ENCODE measurements at regions not wholly inside any gene's neighbourhood (a gene's known extent, or its start where the extent isn't known, plus 50 kb on each side); places are given as distances from the start of the nearest gene placed in this dataset.
"Not testable (repeated sequence)": the region's sequence is repeated elsewhere in the genome, so short reads cannot be mapped to it uniquely, and the experiment has no call there.

DNA sequence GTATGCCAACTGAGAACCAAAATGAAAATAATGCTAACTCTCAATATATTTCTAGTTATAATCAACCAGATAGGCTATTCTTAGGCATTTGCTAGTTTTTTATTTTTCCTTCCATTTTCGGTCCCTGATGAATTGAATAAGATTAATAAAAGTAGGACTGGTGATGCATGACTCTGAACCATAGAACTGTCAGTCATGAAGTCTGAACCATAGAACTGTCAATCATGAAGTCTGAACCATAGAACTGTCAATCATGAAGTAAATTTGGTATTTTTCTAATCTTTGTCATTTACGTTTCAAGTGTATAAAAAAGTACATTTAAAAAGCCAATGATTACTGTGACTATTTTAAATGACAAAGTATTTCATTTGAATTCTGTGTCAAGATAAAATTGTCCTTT, 460.2 kb upstream of the NDST3 start:
- TF ChIP-seq CTCF (IDR thresholded peaks at IDR 0.05) = no peak
- 85 to 89% methylated on average over 2 of the region's 2 CpGs for WGBS, 2 donors
- intact Hi-C loops (cut with DNase I; ENCODE audit: low total_unique reads) = no loop called here
- DNase-seq (ENCODE audit: low spot score in 2 of 2) = no peak
- no peak overlapping the region for H3K4me3 ChIP-seq (ENCODE audit: low read depth, poor library complexity, severe bottlenecking)

GRCh38 chr4:117575850-117576249, 458.4 kb upstream of the NDST3 start:
- intact Hi-C loops (cut with DNase I; ENCODE audit: low total_unique reads) = no loop called here
- 93 to 95% methylated on average over 24 of the region's 24 CpGs for WGBS, 2 donors
- no peak for DNase-seq (ENCODE audit: low spot score in 2 of 2)
- no peak for TF ChIP-seq POLR2A (IDR thresholded peaks at IDR 0.05)
- no peak for TF ChIP-seq CTCF (IDR thresholded peaks at IDR 0.05)
- H3K4me3 ChIP-seq (ENCODE audit: low read depth, poor library complexity, severe bottlenecking) = no peak overlapping the region

- DNase-seq (ENCODE audit: low spot score in 2 of 2) = no peak
- TF ChIP-seq CTCF (IDR thresholded peaks at IDR 0.05) (no peak), POLR2A (IDR thresholded peaks at IDR 0.05) (no peak)
- no peak overlapping the region for H3K4me3 ChIP-seq (ENCODE audit: low read depth, poor library complexity, severe bottlenecking)
- 26 to 27% methylated on average over 2 of the region's 2 CpGs for WGBS, 2 donors
- intact Hi-C loops (cut with DNase I; ENCODE audit: low total_unique reads) = no loop called here
Measured at GRCh38 chr4:117577686-117578311, 456.5 kb upstream of the NDST3 start.

DNA sequence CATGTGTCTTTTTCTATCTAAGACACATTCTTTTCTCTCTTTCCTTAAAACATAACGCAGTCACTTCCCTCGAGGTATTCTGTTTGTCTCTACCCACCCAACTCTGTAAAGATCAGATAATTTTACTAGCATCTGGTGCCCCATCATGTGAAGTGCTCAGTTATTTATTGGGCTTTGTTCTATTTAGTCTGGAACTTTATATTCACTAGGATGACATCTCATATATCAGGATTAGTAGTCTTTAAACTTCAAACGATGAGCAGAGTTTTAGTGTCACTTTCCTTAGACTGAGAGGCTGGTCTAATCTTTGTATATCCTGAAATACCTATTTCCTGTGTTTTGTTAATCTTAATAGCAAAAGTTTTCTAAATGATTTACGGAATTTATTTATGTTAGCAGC, 445.5 kb upstream of the NDST3 start:
- TF ChIP-seq POLR2A (IDR thresholded peaks at IDR 0.05) = no peak
- TF ChIP-seq CTCF (IDR thresholded peaks at IDR 0.05) = no peak
- intact Hi-C loops (cut with DNase I; ENCODE audit: low total_unique reads) = no loop called here
- 16 to 30% methylated on average over 4 of the region's 4 CpGs for WGBS, 2 donors
- H3K4me3 ChIP-seq (ENCODE audit: low read depth, poor library complexity, severe bottlenecking) = no peak overlapping the region
- no peak for DNase-seq (ENCODE audit: low spot score in 2 of 2)

DNA sequence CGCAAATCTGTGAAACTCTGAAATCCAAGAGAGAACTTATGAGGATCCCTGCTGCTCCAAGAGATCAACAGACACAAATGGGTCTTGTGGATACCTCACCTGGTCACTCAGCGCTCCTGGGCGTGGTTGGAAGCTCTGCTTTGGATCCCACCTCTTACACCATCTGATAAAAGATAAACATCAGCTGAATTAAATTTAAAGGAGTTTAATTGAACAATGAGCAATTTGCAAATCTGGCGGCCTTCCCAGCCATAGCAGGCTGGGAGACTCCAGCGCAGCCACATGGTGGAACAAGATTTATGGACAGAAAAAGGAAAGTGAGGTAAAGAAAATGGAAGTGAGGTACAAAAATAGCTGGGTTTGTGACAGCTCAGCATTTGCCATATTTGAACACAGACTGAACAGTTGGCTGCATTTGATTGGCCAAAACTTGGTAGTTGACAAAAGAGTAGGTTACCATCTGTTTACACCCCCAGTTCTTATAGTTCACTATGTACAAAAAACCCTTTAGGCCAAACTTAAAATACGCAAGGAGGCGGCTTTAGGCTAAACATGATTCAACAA, 437.3 kb upstream of the NDST3 start:
- no peak for DNase-seq (ENCODE audit: low spot score in 2 of 2)
- WGBS, 2 donors = 74% methylated on average over 7 of the region's 7 CpGs
- H3K4me3 ChIP-seq (ENCODE audit: low read depth, poor library complexity, severe bottlenecking) = no peak overlapping the region
- TF ChIP-seq CTCF (IDR thresholded peaks at IDR 0.05) (no peak), POLR2A (IDR thresholded peaks at IDR 0.05) (no peak)
- intact Hi-C loops (cut with DNase I; ENCODE audit: low total_unique reads) = no loop called here

DNA sequence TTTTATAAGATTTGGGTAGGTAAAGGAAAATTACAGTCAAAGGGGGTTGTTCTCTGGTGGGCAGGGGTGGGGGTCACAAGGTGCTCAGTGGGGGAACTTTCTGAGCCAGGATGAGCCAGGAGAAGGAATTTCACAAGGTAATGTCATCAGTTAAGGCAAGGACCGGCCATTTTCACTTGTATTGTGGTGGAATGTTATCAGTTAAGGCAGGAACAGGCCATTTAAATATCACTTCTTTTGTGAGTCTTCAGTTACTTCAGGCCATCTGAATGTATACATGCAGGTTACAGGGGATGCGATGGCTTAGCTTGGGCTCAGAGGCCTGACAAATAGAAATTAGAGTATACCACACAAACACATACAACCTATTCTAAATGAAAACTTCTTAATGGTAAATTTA, 434.9 kb upstream of the NDST3 start:
- WGBS, 2 donors = 84 to 92% methylated on average over 2 of the region's 2 CpGs
- DNase-seq (ENCODE audit: low spot score in 2 of 2); intact Hi-C loops (cut with DNase I; ENCODE audit: low total_unique reads); H3K4me3 ChIP-seq (ENCODE audit: low read depth, poor library complexity, severe bottlenecking): not testable (repeated sequence)

DNA sequence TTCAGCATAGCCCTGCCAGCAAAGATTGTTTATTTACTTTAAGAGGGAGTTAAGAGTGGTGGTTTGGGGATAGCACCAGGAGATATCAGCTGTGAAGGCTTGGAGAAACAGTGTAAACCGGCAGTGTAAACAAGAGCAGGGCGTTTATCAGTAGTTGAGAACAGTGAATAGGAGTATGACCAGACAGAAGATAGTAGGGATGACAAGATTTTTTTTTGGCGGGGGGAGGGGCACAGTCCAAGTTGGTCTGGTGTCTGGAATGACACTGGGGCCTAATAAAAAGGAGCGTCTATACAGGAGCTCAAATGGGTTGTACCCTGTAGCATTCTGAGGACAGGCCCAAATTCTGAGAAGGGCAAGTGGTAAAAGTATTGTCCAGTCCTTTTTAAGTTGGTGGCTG, 433.4 kb upstream of the NDST3 start:
- DNase-seq (ENCODE audit: low spot score in 2 of 2); H3K4me3 ChIP-seq (ENCODE audit: low read depth, poor library complexity, severe bottlenecking); intact Hi-C loops (cut with DNase I; ENCODE audit: low total_unique reads): not testable (repeated sequence)
- 80 to 82% methylated on average over 4 of the region's 4 CpGs for WGBS, 2 donors

Measured in lower leg skin (tissue), 4 donors.